GM19238 (cell line): ENCODE measurements at regions not wholly inside any gene's neighbourhood (a gene's known extent, or its start where the extent isn't known, plus 50 kb on each side); places are given as distances from the start of the nearest gene placed in this dataset.
A peak's percentile ranks its signal among the peaks of the same experiment; 100 is the strongest.

Source experiments
- DNase-seq: peaks from one replicate; pipeline ENCODE4 v3.0.0; 2011; ENCODE audit warnings: low spot score; ENCODE audit not compliant: insufficient read length

GRCh38 chr11:119521551-119521950, 98.6 kb upstream of the THY1 start:
- DNase-seq, result no peak

GRCh38 chr11:119520966-119521365, 98.0 kb upstream of the THY1 start:
- DNase-seq, result no peak

GRCh38 chr11:119520400-119520799, 97.4 kb upstream of the THY1 start:
- DNase-seq, result no peak

- no peak for DNase-seq
These were observed 96.8 kb upstream of the THY1 start for GRCh38 chr11:119519796-119520195.

- no peak for DNase-seq
These were observed 96.1 kb upstream of the THY1 start for GRCh38 chr11:119518746-119519730.

GRCh38 chr11:119515771-119516400, 92.9 kb upstream of the THY1 start:
- DNase-seq, result no peak

- DNase-seq, result no peak
These were observed 90.8 kb upstream of the THY1 start for GRCh38 chr11:119513806-119514170.

- no peak for DNase-seq
These were observed 90.3 kb upstream of the THY1 start for GRCh38 chr11:119513131-119513805.

- peak; percentile 15 for DNase-seq
These were observed 89.4 kb upstream of the THY1 start for GRCh38 chr11:119512369-119512768.

GRCh38 chr11:119511614-119512306, 88.8 kb upstream of the THY1 start:
- DNase-seq, result no peak

- peak; percentile 58 for DNase-seq
These were observed 87.0 kb upstream of the THY1 start for GRCh38 chr11:119509969-119510401.

- DNase-seq, result no peak
These were observed 86.4 kb upstream of the THY1 start for GRCh38 chr11:119509282-119509841.

GRCh38 chr11:119506436-119506835, 83.5 kb upstream of the THY1 start:
- DNase-seq, result no peak

GRCh38 chr11:119505861-119506260, 82.9 kb upstream of the THY1 start:
- DNase-seq, result no peak

- DNase-seq, result no peak
These were observed 82.1 kb upstream of the THY1 start for GRCh38 chr11:119505071-119505470.

GRCh38 chr11:119504371-119504770, 81.4 kb upstream of the THY1 start:
- no peak for DNase-seq

GRCh38 chr11:119501777-119502405, 78.9 kb upstream of the THY1 start:
- DNase-seq, result no peak

- DNase-seq, result no peak
These were observed 74.7 kb upstream of the THY1 start for GRCh38 chr11:119497717-119498116.

- no peak for DNase-seq
These were observed 74.0 kb upstream of the THY1 start for GRCh38 chr11:119496997-119497396.

GRCh38 chr11:119496469-119496868, 73.5 kb upstream of the THY1 start:
- DNase-seq, result no peak

GRCh38 chr11:119493712-119494111, 70.7 kb upstream of the THY1 start:
- DNase-seq, result no peak
